T follicular helper cell (primary cell): ENCODE measurements at regions not wholly inside any gene's neighbourhood (a gene's known extent, or its start where the extent isn't known, plus 50 kb on each side); places are given as distances from the start of the nearest gene placed in this dataset.

Experiments used
- DNase-seq: peaks from one replicate; pipeline ENCODE4 v3.0.0-alpha.2; 2020; ENCODE audit warnings: low read depth

GRCh38 chr14:75333606-75334548 is 55.2 kb downstream of the FOS start:
- DNase-seq = peak; percentile 38

GRCh38 chr14:75334549-75335051 is 56.0 kb downstream of the FOS start:
- DNase-seq = no peak

GRCh38 chr14:75335571-75335970 is 56.9 kb downstream of the FOS start:
- DNase-seq = no peak

GRCh38 chr14:75338398-75338797 is 59.8 kb downstream of the FOS start:
- no peak for DNase-seq

- DNase-seq = no peak
Observed at GRCh38 chr14:75339059-75339458, 60.4 kb downstream of the FOS start.

GRCh38 chr14:75340921-75341320 is 62.3 kb downstream of the FOS start:
- no peak for DNase-seq

- no peak for DNase-seq
Observed at GRCh38 chr14:75341620-75342019, 63.0 kb downstream of the FOS start.

GRCh38 chr14:75342762-75343599 is 64.4 kb downstream of the FOS start:
- DNase-seq = no peak

GRCh38 chr14:75343911-75344310 is 65.3 kb downstream of the FOS start:
- DNase-seq = no peak

- DNase-seq = no peak
Observed at GRCh38 chr14:75344411-75344810, 65.8 kb downstream of the FOS start.

- no peak for DNase-seq
Observed at GRCh38 chr14:75350505-75351060, 72.0 kb downstream of the FOS start.

GRCh38 chr14:75359098-75359497 is 68.7 kb upstream of the JDP2 start:
- no peak for DNase-seq

GRCh38 chr14:75361041-75361440 is 66.8 kb upstream of the JDP2 start:
- DNase-seq = no peak

GRCh38 chr14:75361751-75362433 is 65.9 kb upstream of the JDP2 start:
- no peak for DNase-seq

- no peak for DNase-seq
Observed at GRCh38 chr14:75363130-75363529, 64.7 kb upstream of the JDP2 start.

- no peak for DNase-seq
Observed at GRCh38 chr14:75363570-75364227, 64.1 kb upstream of the JDP2 start.

GRCh38 chr14:75365116-75365515 is 62.7 kb upstream of the JDP2 start:
- no peak for DNase-seq

GRCh38 chr14:75366963-75367362 is 60.9 kb upstream of the JDP2 start:
- no peak for DNase-seq

- DNase-seq = no peak
Observed at GRCh38 chr14:75368333-75368732, 59.5 kb upstream of the JDP2 start.

- no peak for DNase-seq
Observed at GRCh38 chr14:75369506-75369905, 58.3 kb upstream of the JDP2 start.
